Activated CD8-positive, alpha-beta memory T cell treated with anti-CD3 and anti-CD28 coated beads for 48 hours (primary cell): ENCODE measurements at regions not wholly inside any gene's neighbourhood (a gene's known extent, or its start where the extent isn't known, plus 50 kb on each side); places are given as distances from the start of the nearest gene placed in this dataset.
"Not testable (repeated sequence)": the region's sequence is repeated elsewhere in the genome, so short reads cannot be mapped to it uniquely, and the experiment has no call there.

Experiments used
- DNase-seq, 3 experiments: peaks; one replicate each; pipeline ENCODE4 v3.0.0-alpha.2; 2020; ENCODE audit warnings: low read depth in 2 of 3, low spot score in 2 of 3

GRCh38 chr15:20244792-20245191 is 296.8 kb downstream of the GOLGA6L6 start:
- DNase-seq: not testable (repeated sequence)

- DNase-seq: not testable (repeated sequence)
These were observed 297.9 kb downstream of the GOLGA6L6 start for GRCh38 chr15:20243486-20244240.

- not testable (repeated sequence) for DNase-seq
These were observed 301.2 kb downstream of the GOLGA6L6 start for GRCh38 chr15:20240366-20240917.

GRCh38 chr15:20239186-20239585 is 302.4 kb downstream of the GOLGA6L6 start:
- DNase-seq: not testable (repeated sequence)

GRCh38 chr15:20237256-20238020 is 304.2 kb downstream of the GOLGA6L6 start:
- DNase-seq: not testable (repeated sequence)

GRCh38 chr15:20235728-20236127 is 305.9 kb downstream of the GOLGA6L6 start:
- not testable (repeated sequence) for DNase-seq

GRCh38 chr15:20234006-20234540 is 307.5 kb downstream of the GOLGA6L6 start:
- not testable (repeated sequence) for DNase-seq

GRCh38 chr15:20232457-20232856 is 309.1 kb downstream of the GOLGA6L6 start:
- not testable (repeated sequence) for DNase-seq

- DNase-seq: not testable (repeated sequence)
These were observed 310.9 kb downstream of the GOLGA6L6 start for GRCh38 chr15:20230656-20231055.

GRCh38 chr15:20228791-20229190 is 312.8 kb downstream of the GOLGA6L6 start:
- not testable (repeated sequence) for DNase-seq

GRCh38 chr15:20227119-20227853 is 314.3 kb downstream of the GOLGA6L6 start:
- not testable (repeated sequence) for DNase-seq

GRCh38 chr15:20226531-20226930 is 315.1 kb downstream of the GOLGA6L6 start:
- DNase-seq: not testable (repeated sequence)

GRCh38 chr15:20221063-20221462 is 320.5 kb downstream of the GOLGA6L6 start:
- not testable (repeated sequence) for DNase-seq

- DNase-seq: not testable (repeated sequence)
These were observed 322.4 kb downstream of the GOLGA6L6 start for GRCh38 chr15:20219171-20219570.

- DNase-seq: not testable (repeated sequence)
These were observed 325.9 kb downstream of the GOLGA6L6 start for GRCh38 chr15:20215700-20216099.

- not testable (repeated sequence) for DNase-seq
These were observed 327.5 kb downstream of the GOLGA6L6 start for GRCh38 chr15:20214101-20214500.

- not testable (repeated sequence) for DNase-seq
These were observed 330.1 kb downstream of the GOLGA6L6 start for GRCh38 chr15:20211508-20211907.

GRCh38 chr15:20209973-20210372 is 331.6 kb downstream of the GOLGA6L6 start:
- not testable (repeated sequence) for DNase-seq

GRCh38 chr15:20207607-20208006 is 334.0 kb downstream of the GOLGA6L6 start:
- not testable (repeated sequence) for DNase-seq

GRCh38 chr15:20207198-20207597 is 334.4 kb downstream of the GOLGA6L6 start:
- DNase-seq: not testable (repeated sequence)
